NCI-H748 treated with DMSO at 0.1 percent for 48 hours (cell line): ENCODE measurements at regions not wholly inside any gene's neighbourhood (a gene's known extent, or its start where the extent isn't known, plus 50 kb on each side); places are given as distances from the start of the nearest gene placed in this dataset.

ENCODE experiments used
- DNase-seq: peaks from one replicate; lab custom pipeline; 2025; lab: John Stamatoyannopoulos, UW

- no peak for DNase-seq
These were observed 235.6 kb downstream of the ELAVL2 start for GRCh38 chr9:23590276-23591000.

GRCh38 chr9:23594421-23594820 is 231.6 kb downstream of the ELAVL2 start:
- no peak for DNase-seq

GRCh38 chr9:23596913-23597634 is 229.0 kb downstream of the ELAVL2 start:
- DNase-seq: no peak

- peak; percentile 8 for DNase-seq
These were observed 227.0 kb downstream of the ELAVL2 start for GRCh38 chr9:23598994-23599393.

- DNase-seq: no peak
These were observed 222.7 kb downstream of the ELAVL2 start for GRCh38 chr9:23603311-23603710.

- no peak for DNase-seq
These were observed 219.9 kb downstream of the ELAVL2 start for GRCh38 chr9:23606107-23606506.

- DNase-seq: no peak
These were observed 217.6 kb downstream of the ELAVL2 start for GRCh38 chr9:23608456-23608855.

- DNase-seq: no peak
These were observed 214.2 kb downstream of the ELAVL2 start for GRCh38 chr9:23611869-23612268.

GRCh38 chr9:23615569-23615968 is 210.5 kb downstream of the ELAVL2 start:
- DNase-seq: no peak

- no peak for DNase-seq
These were observed 204.9 kb downstream of the ELAVL2 start for GRCh38 chr9:23621188-23621587.

- no peak for DNase-seq
These were observed 204.1 kb downstream of the ELAVL2 start for GRCh38 chr9:23621924-23622323.

GRCh38 chr9:23622396-23622795 is 203.6 kb downstream of the ELAVL2 start:
- DNase-seq: no peak

- DNase-seq: no peak
These were observed 195.6 kb downstream of the ELAVL2 start for GRCh38 chr9:23630488-23630887.

- no peak for DNase-seq
These were observed 190.8 kb downstream of the ELAVL2 start for GRCh38 chr9:23635276-23635675.

GRCh38 chr9:23636199-23636598 is 189.8 kb downstream of the ELAVL2 start:
- DNase-seq: no peak

- no peak for DNase-seq
These were observed 188.0 kb downstream of the ELAVL2 start for GRCh38 chr9:23638011-23638410.

- no peak for DNase-seq
These were observed 187.1 kb downstream of the ELAVL2 start for GRCh38 chr9:23638837-23639426.
